HEK293T (cell line): ENCODE measurements at regions not wholly inside any gene's neighbourhood (a gene's known extent, or its start where the extent isn't known, plus 50 kb on each side); places are given as distances from the start of the nearest gene placed in this dataset.

Experiments
- BHLHE40 ChIP-seq: fragments of 450-650 bp; IDR thresholded peaks from 2 replicates; pipeline ENCODE4 v1.6.1; 2016; ENCODE audit warnings: mild to moderate bottlenecking, moderate library complexity, borderline replicate concordance
- NFRKB ChIP-seq: fragments of 450-650 bp; IDR thresholded peaks from 2 replicates; pipeline ENCODE4 v1.6.1; 2016; ENCODE audit warnings: mild to moderate bottlenecking, moderate library complexity
- PKNOX1 ChIP-seq: fragments of 450-650 bp; IDR thresholded peaks from 2 replicates; pipeline ENCODE4 v1.6.1; 2016
- SUZ12 ChIP-seq: fragments of 450-650 bp; IDR thresholded peaks from 2 replicates; pipeline ENCODE4 v1.6.1; 2016; ENCODE audit warnings: mild to moderate bottlenecking

GRCh38 chr4:31458813-31459212 lies 738.6 kb downstream of the PCDH7 start:
- TF ChIP-seq SUZ12 (no peak), PKNOX1 (no peak), NFRKB (no peak), BHLHE40 (no peak)
